HepG2 (cell line): ENCODE measurements at regions not wholly inside any gene's neighbourhood (a gene's known extent, or its start where the extent isn't known, plus 50 kb on each side); places are given as distances from the start of the nearest gene placed in this dataset.

ENCODE experiments used
- ATAC-seq: fragments of 200-7000 bp; cut with Tn5 transposase; 3 replicates; pipeline ENCODE4 v1.9.1; 2020; ENCODE audit warnings: mild to moderate bottlenecking, moderate library complexity
- BruUV-seq: library from RNA; stranded (reverse); fragments of 400-500 nt; replicated peaks from 2 replicates; lab custom pipeline; 2021; lab: Mats Ljungman, UMichigan
- CTCF ChIA-PET: fragments of 300-600 bp; formaldehyde crosslinking; extraction: SDS; loops from one replicate; lab custom pipeline; 2021; ENCODE audit warnings: low total read pairs, inconsistent platforms, low intra/inter-chr PET ratio; lab: Yijun Ruan, JAX
- POLR2A ChIA-PET: fragments of 350-600 bp; sonication (Branson Sonifier 250); formaldehyde crosslinking; loops from one replicate; lab custom pipeline; 2020; ENCODE audit warnings: antibody characterized with exemption, inconsistent platforms; lab: Yijun Ruan, JAX
- DNase-seq: peaks from one replicate; pipeline ENCODE4 v3.0.0-alpha.2; 2015; ENCODE audit warnings: low spot score
- FAIRE-seq: peaks from 3 replicates; lab custom pipeline; 2011; peaks lifted over from hg19 to GRCh38; lab: Jason Lieb, UNC
- H2AFZ ChIP-seq: one replicate; pipeline ENCODE4 v1.6.1; 2011; ENCODE audit warnings: low read length, inconsistent platforms
- H3K27ac ChIP-seq: fragments of 300-600 bp; 3 replicates; pipeline ENCODE4 v1.8.0; 2011; ENCODE audit warnings: mixed run types, mild to moderate bottlenecking, mixed read lengths, low read length, inconsistent platforms; ENCODE audit not compliant: insufficient read depth; ENCODE audit errors: extremely low read length
- H3K27me3 ChIP-seq, 2 experiments: fragments of 200-600 bp in 1 of 2; 2 replicates in 1 of 2; 3 replicates in 1 of 2; pipeline versions ENCODE4 v1.6.0 to v1.8.0; 2011; ENCODE audit warnings: low read length in 2 of 2, mild to moderate bottlenecking in 2 of 2, moderate library complexity in 2 of 2, inconsistent platforms in 1 of 2; ENCODE audit not compliant: insufficient read depth in 2 of 2, control insufficient read depth in 1 of 2
- H3K36me3 ChIP-seq, 2 experiments: fragments of 200-600 bp in 1 of 2; replicated peaks in 1 of 2; 2 replicates in 1 of 2; 3 replicates in 1 of 2; pipeline versions ENCODE4 v1.5.1 to v1.8.0; 2011; ENCODE audit warnings: low read length in 2 of 2, inconsistent platforms in 1 of 2; ENCODE audit not compliant: insufficient read depth in 2 of 2, control insufficient read depth in 1 of 2
- H3K4me1 ChIP-seq: 2 replicates; pipeline ENCODE4 v1.5.1; 2012; ENCODE audit warnings: low read length, inconsistent platforms; ENCODE audit not compliant: insufficient read depth
- H3K4me2 ChIP-seq: 2 replicates; pipeline ENCODE4 v1.6.0; 2011; ENCODE audit warnings: low read depth, low read length, inconsistent platforms
- H3K4me3 ChIP-seq, 3 experiments: fragments of 200-600 bp in 1 of 3; sonication (generic), shearing (Covaris generic) in 1 of 3; replicated peaks in 1 of 3; 2 replicates each; pipeline ENCODE4 v1.5.1; 2011 to 2016; ENCODE audit warnings: low read length in 3 of 3, inconsistent platforms in 2 of 3, low read depth in 2 of 3, mild to moderate bottlenecking in 2 of 3, control low read depth in 1 of 3, mixed read lengths in 1 of 3; ENCODE audit not compliant: insufficient read depth in 1 of 3
- H3K79me2 ChIP-seq: one replicate; pipeline ENCODE4 v1.6.1; 2011; ENCODE audit warnings: low read length, inconsistent platforms; ENCODE audit not compliant: insufficient read depth
- H3K9ac ChIP-seq: 2 replicates; pipeline ENCODE4 v1.6.0; 2011; ENCODE audit warnings: mild to moderate bottlenecking, low read depth, low read length, inconsistent platforms; ENCODE audit not compliant: insufficient read depth
- H3K9me3 ChIP-seq: 2 replicates; pipeline ENCODE4 v1.5.1; 2012; ENCODE audit warnings: mild to moderate bottlenecking, low read length
- H4K20me1 ChIP-seq: 2 replicates; pipeline ENCODE4 v1.6.0; 2011; ENCODE audit warnings: inconsistent platforms, mild to moderate bottlenecking, low read length, moderate library complexity; ENCODE audit not compliant: insufficient read depth
- CBX5 ChIP-seq: sonication (generic); formaldehyde crosslinking; IDR thresholded peaks from 2 replicates; pipeline ENCODE4 v1.4.0; 2020; ENCODE audit warnings: missing genetic modification reagents, borderline replicate concordance
- TP53 ChIP-seq: sonication (generic); formaldehyde crosslinking; conservative IDR thresholded peaks from 2 replicates; pipeline ENCODE4 v1.4.0; 2020; ENCODE audit warnings: missing genetic modification reagents
- ZFP62 ChIP-seq: sonication (generic); formaldehyde crosslinking; IDR thresholded peaks from 2 replicates; pipeline ENCODE4 v1.4.0; 2020; ENCODE audit warnings: missing genetic modification reagents
- ZNF282 ChIP-seq: fragments of 450-650 bp; IDR thresholded peaks from 2 replicates; pipeline ENCODE4 v1.6.1; 2018; ENCODE audit not compliant: partially characterized antibody
- ZNF383 ChIP-seq: sonication (generic); formaldehyde crosslinking; IDR thresholded peaks from 2 replicates; pipeline ENCODE4 v1.4.0; 2020; ENCODE audit warnings: missing genetic modification reagents, mild to moderate bottlenecking, borderline replicate concordance
- ZNF484 ChIP-seq: sonication (generic); formaldehyde crosslinking; IDR thresholded peaks from 2 replicates; pipeline ENCODE4 v1.5.1; 2020; ENCODE audit warnings: mild to moderate bottlenecking, low read depth, missing genetic modification reagents, borderline replicate concordance
- ZNF691 ChIP-seq: sonication (generic); formaldehyde crosslinking; IDR thresholded peaks from 2 replicates; pipeline ENCODE4 v1.4.0; 2020; ENCODE audit warnings: missing genetic modification reagents, low read depth, mild to moderate bottlenecking, borderline replicate concordance
- ZNF83 ChIP-seq: sonication (generic); formaldehyde crosslinking; IDR thresholded peaks from 2 replicates; pipeline ENCODE4 v1.4.0; 2020; ENCODE audit warnings: missing genetic modification reagents, mild to moderate bottlenecking, borderline replicate concordance
- ZNF841 ChIP-seq: sonication (generic); formaldehyde crosslinking; IDR thresholded peaks from 2 replicates; pipeline ENCODE4 v1.8.1; 2023; ENCODE audit warnings: missing genetic modification reagents, borderline replicate concordance
- WGBS: methylation state at CpG from one replicate; pipeline ENCODE4 v1.1.6; 2017; ENCODE audit warnings: low lambda C conversion rate; 5-methylcytosine and 5-hydroxymethylcytosine counted together
- in situ Hi-C: cut with HindIII; loops from 2 replicates; pipeline ENCODE4 v1.10.0; 2017; ENCODE audit warnings: low pct_unique_long_range_greater_than_20kb; ENCODE audit not compliant: extremely low pct_ligation_motif_present
- intact Hi-C: fragments of 100-400 bp; cut with micrococcal nuclease; formaldehyde crosslinking; loops from one replicate; pipeline ENCODE4 v1.10.0; 2022; ENCODE audit not compliant: unreplicated experiment
- TF ChIP-seq, protein P1 (sequence below): sonication (generic); formaldehyde crosslinking; IDR thresholded peaks from 2 replicates; pipeline ENCODE4 v1.4.0; 2020; ENCODE audit warnings: missing genetic modification reagents
- TF ChIP-seq, protein P2 (sequence below): fragments of 450-650 bp; IDR thresholded peaks from 2 replicates; pipeline ENCODE4 v1.6.1; 2017; ENCODE audit warnings: mild to moderate bottlenecking
- TF ChIP-seq, protein P3 (sequence below): conservative IDR thresholded peaks from 2 replicates; pipeline ENCODE4 v1.6.1; 2018; ENCODE audit warnings: missing genetic modification reagents

DNA sequence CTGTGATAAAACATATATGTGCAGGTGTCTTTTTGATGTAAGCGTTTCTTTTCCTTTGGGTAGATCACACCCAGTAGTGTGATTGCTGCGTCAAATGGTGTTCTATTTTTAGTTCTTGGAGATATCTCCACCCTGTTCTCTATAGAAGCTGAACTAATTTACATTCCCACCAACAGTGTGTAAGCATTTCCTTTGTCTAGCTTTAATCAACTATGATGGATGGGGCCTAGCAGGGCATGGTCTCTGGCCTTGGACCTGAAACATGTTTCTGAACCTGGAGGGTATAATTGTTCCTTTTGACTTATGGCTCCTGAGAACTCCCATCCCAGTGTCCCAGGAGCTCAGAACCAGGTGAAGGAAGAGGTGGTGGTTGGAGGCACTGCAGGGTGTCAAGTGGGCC, 93.9 kb downstream of the HAPSTR1 start:
- BruUV-seq, result no TSS peak
- ChIA-PET CTCF (no interaction called here), POLR2A (no interaction called here)
- no peaks in the 10 kb centered on the region for H3K9me3 ChIP-seq
- intact Hi-C loops (no loop called here), in situ Hi-C loops (no loop called here)
- no peak overlapping the region for H3K27ac ChIP-seq
- H3K4me3 ChIP-seq, result no peak overlapping the region
- no peaks in the 10 kb centered on the region for H3K79me2 ChIP-seq
- no peak overlapping the region for H3K9ac ChIP-seq
- 75% methylated on average over 2 of the region's 2 CpGs for WGBS
- DNase-seq (no peak), FAIRE-seq (no peak), ATAC-seq (no peak)
- H4K20me1 ChIP-seq, result no peaks in the 10 kb centered on the region
- H2AFZ ChIP-seq, result no peak overlapping the region
- peaks cover 8% of the 10 kb centered on the region for H3K4me1 ChIP-seq
- no peak overlapping the region for H3K4me2 ChIP-seq
- no peaks in the 10 kb centered on the region for H3K36me3 ChIP-seq
- TF ChIP-seq, protein P1, sequence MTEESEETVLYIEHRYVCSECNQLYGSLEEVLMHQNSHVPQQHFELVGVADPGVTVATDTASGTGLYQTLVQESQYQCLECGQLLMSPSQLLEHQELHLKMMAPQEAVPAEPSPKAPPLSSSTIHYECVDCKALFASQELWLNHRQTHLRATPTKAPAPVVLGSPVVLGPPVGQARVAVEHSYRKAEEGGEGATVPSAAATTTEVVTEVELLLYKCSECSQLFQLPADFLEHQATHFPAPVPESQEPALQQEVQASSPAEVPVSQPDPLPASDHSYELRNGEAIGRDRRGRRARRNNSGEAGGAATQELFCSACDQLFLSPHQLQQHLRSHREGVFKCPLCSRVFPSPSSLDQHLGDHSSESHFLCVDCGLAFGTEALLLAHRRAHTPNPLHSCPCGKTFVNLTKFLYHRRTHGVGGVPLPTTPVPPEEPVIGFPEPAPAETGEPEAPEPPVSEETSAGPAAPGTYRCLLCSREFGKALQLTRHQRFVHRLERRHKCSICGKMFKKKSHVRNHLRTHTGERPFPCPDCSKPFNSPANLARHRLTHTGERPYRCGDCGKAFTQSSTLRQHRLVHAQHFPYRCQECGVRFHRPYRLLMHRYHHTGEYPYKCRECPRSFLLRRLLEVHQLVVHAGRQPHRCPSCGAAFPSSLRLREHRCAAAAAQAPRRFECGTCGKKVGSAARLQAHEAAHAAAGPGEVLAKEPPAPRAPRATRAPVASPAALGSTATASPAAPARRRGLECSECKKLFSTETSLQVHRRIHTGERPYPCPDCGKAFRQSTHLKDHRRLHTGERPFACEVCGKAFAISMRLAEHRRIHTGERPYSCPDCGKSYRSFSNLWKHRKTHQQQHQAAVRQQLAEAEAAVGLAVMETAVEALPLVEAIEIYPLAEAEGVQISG (CRISPR knock-in tag), result no peak
- TF ChIP-seq ZNF282 (no peak), ZNF83 (CRISPR knock-in tag) (no peak), ZNF691 (CRISPR knock-in tag) (no peak), ZNF383 (CRISPR knock-in tag) (no peak), ZFP62 (CRISPR knock-in tag) (no peak), ZNF484 (CRISPR knock-in tag) (no peak), CBX5 (CRISPR knock-in tag) (no peak), TP53 (CRISPR knock-in tag) (no peak), ZNF841 (no peak)
- TF ChIP-seq, protein P2, sequence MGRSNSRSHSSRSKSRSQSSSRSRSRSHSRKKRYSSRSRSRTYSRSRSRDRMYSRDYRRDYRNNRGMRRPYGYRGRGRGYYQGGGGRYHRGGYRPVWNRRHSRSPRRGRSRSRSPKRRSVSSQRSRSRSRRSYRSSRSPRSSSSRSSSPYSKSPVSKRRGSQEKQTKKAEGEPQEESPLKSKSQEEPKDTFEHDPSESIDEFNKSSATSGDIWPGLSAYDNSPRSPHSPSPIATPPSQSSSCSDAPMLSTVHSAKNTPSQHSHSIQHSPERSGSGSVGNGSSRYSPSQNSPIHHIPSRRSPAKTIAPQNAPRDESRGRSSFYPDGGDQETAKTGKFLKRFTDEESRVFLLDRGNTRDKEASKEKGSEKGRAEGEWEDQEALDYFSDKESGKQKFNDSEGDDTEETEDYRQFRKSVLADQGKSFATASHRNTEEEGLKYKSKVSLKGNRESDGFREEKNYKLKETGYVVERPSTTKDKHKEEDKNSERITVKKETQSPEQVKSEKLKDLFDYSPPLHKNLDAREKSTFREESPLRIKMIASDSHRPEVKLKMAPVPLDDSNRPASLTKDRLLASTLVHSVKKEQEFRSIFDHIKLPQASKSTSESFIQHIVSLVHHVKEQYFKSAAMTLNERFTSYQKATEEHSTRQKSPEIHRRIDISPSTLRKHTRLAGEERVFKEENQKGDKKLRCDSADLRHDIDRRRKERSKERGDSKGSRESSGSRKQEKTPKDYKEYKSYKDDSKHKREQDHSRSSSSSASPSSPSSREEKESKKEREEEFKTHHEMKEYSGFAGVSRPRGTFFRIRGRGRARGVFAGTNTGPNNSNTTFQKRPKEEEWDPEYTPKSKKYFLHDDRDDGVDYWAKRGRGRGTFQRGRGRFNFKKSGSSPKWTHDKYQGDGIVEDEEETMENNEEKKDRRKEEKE, result no peak
- TF ChIP-seq, protein P3, sequence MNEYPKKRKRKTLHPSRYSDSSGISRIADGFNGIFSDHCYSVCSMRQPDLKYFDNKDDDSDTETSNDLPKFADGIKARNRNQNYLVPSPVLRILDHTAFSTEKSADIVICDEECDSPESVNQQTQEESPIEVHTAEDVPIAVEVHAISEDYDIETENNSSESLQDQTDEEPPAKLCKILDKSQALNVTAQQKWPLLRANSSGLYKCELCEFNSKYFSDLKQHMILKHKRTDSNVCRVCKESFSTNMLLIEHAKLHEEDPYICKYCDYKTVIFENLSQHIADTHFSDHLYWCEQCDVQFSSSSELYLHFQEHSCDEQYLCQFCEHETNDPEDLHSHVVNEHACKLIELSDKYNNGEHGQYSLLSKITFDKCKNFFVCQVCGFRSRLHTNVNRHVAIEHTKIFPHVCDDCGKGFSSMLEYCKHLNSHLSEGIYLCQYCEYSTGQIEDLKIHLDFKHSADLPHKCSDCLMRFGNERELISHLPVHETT (CRISPR knock-in tag), result no peak
- peaks cover 0 to 36% of the 10 kb centered on the region in 2 experiments; a peak in 3 of 5 replicates for H3K27me3 ChIP-seq
